SK-N-MC (cell line): ENCODE measurements at regions not wholly inside any gene's neighbourhood (a gene's known extent, or its start where the extent isn't known, plus 50 kb on each side); places are given as distances from the start of the nearest gene placed in this dataset.

Experiments used
- DNase-seq: peaks from one replicate; pipeline ENCODE4 v3.0.0-alpha.2; 2011; ENCODE audit warnings: low read depth, low spot score
- H3K27ac ChIP-seq: fragments of 200-600 bp; sonication (generic); 2 replicates; pipeline ENCODE4 v1.5.1; 2016; ENCODE audit warnings: mixed run types
- H3K36me3 ChIP-seq: fragments of 200-600 bp; sonication (generic); 2 replicates; pipeline ENCODE4 v1.6.1; 2017; ENCODE audit warnings: antibody characterized with exemption, low read length, mixed read lengths; ENCODE audit not compliant: insufficient read depth
- H3K4me3 ChIP-seq: fragments of 200-600 bp; sonication (generic); 2 replicates; pipeline ENCODE4 v1.5.1; 2016
- H3K9ac ChIP-seq: fragments of 200-600 bp; sonication (generic); 2 replicates; pipeline ENCODE4 v1.8.0; 2017; ENCODE audit warnings: mixed run types, mixed read lengths; ENCODE audit not compliant: insufficient read length
- H3K9me3 ChIP-seq: fragments of 200-600 bp; sonication (generic); 2 replicates; pipeline ENCODE4 v1.6.1; 2017; ENCODE audit warnings: low read depth, mild to moderate bottlenecking, antibody characterized with exemption, low read length, moderate library complexity, mixed read lengths
- EZH2 ChIP-seq: fragments of 200-600 bp; sonication (generic); IDR thresholded peaks from one replicate; pipeline ENCODE4 v1.6.1; 2017; ENCODE audit warnings: antibody characterized with exemption
- FOXP2 ChIP-seq: optimal IDR thresholded peaks from 2 replicates; pipeline ENCODE3; 2011; ENCODE audit warnings: mild to moderate bottlenecking, moderate library complexity; ENCODE audit not compliant: insufficient read depth; ENCODE audit errors: extremely low read length, control extremely low read depth
- POLR2AphosphoS5 ChIP-seq: IDR thresholded peaks from 2 replicates; pipeline ENCODE4 v1.6.1; 2012; ENCODE audit warnings: mild to moderate bottlenecking, low read depth, low read length, borderline replicate concordance

GRCh38 chr3:132084982-132085381 lies 50.2 kb upstream of the CPNE4 start:
- DNase-seq: no peak
- H3K9ac ChIP-seq: no peak overlapping the region
- TF ChIP-seq POLR2AphosphoS5 (no peak), EZH2 (no peak), FOXP2 (no peak)
- H3K27ac ChIP-seq: no peak overlapping the region
- H3K9me3 ChIP-seq: no peaks in the 10 kb centered on the region
- H3K36me3 ChIP-seq: no peaks in the 10 kb centered on the region
- H3K4me3 ChIP-seq: no peak overlapping the region

- no peaks in the 10 kb centered on the region for H3K9me3 ChIP-seq
- TF ChIP-seq POLR2AphosphoS5 (no peak), EZH2 (no peak), FOXP2 (no peak)
- H3K9ac ChIP-seq: peak overlapping the region; percentile 66
- H3K4me3 ChIP-seq: peak overlapping the region; percentile 44
- peak overlapping the region; percentile 99 for H3K27ac ChIP-seq
- no peaks in the 10 kb centered on the region for H3K36me3 ChIP-seq
- no peak for DNase-seq
Observed at GRCh38 chr3:132087356-132087755, 52.5 kb upstream of the CPNE4 start.

DNA sequence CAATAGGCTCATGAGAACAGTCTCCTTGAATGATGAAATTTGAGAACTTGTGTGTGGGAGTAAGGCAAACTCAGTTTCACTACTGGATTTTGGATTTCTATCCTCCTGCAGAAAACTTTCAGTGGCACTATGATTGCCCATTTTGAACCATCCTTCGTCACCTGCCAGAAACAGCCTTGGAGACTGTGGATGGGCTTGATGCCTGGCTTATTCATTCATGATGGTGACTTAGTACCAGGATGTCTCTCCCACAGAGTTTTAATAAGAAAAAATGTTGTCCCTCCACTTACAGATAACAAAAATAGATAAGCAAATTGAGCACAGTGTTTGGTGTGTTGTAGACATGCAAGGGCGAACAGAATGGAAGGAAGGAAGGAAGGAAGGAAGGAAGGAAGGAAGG lies 53.5 kb upstream of the CPNE4 start:
- Histone ChIP-seq H3K27ac (peak overlapping the region; percentile 99), H3K4me3 (peak overlapping the region; percentile 44), H3K9ac (peak overlapping the region; percentile 66), H3K36me3 (no peaks in the 10 kb centered on the region), H3K9me3 (no peaks in the 10 kb centered on the region)
- DNase-seq: peak; percentile 99
- TF ChIP-seq EZH2 (no peak), POLR2AphosphoS5 (peak; percentile 48; the same call in 1 of the 2 replicates)

DNA sequence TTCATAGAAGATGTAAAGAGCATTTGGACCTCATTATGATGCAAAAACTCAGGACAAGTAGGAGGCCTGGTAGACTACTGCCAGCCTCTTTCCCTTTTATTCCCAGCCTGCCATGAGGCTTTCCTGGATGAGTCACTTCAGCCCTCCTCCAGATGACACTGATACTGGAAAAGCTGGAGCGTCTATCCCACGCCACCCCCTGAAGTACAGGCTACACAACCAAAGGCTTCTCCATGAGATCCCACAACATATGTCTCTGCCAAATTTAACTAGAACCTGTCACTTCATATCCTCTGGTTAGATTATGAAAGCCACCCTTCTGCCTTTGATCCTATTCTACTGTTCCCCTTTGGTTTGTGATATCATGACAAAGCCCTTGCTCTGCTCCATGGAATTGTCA lies 56.1 kb upstream of the CPNE4 start:
- peak overlapping the region; percentile 98 for H3K27ac ChIP-seq
- TF ChIP-seq POLR2AphosphoS5 (no peak), FOXP2 (no peak), EZH2 (no peak)
- no peaks in the 10 kb centered on the region for H3K36me3 ChIP-seq
- H3K4me3 ChIP-seq: no peak overlapping the region
- H3K9me3 ChIP-seq: peaks cover 5% of the 10 kb centered on the region; the same call in 1 of the 2 replicates
- no peak for DNase-seq
- no peak overlapping the region for H3K9ac ChIP-seq

- Histone ChIP-seq H3K9ac (no peak overlapping the region), H3K27ac (no peak overlapping the region), H3K9me3 (no peaks in the 10 kb centered on the region), H3K4me3 (no peak overlapping the region), H3K36me3 (no peaks in the 10 kb centered on the region)
- TF ChIP-seq FOXP2 (no peak), EZH2 (no peak), POLR2AphosphoS5 (no peak)
- DNase-seq: no peak
Observed at GRCh38 chr3:132116601-132117000, 81.8 kb upstream of the CPNE4 start.

DNA sequence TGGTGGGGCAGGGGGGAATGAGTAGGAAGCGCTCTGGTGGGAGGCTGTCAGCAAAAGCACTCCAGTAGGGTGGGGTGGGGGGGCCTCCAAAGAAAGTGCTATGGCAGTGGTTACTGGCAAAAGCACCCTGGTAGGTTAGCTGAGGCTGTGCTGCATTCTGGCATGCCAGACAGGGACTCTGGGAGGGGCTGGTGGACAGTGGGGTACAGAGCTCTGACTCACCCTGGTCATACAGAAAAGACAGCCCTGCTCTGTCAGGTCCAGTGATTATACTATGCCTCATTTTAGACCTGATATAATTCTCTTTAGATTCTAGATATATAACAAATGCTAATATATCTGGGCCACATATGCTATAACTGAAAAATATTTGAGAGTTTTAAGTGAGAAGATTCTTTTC lies 82.8 kb upstream of the CPNE4 start:
- Histone ChIP-seq H3K9ac (no peak overlapping the region), H3K27ac (no peak overlapping the region), H3K4me3 (no peak overlapping the region), H3K36me3 (no peaks in the 10 kb centered on the region), H3K9me3 (no peaks in the 10 kb centered on the region)
- no peak for TF ChIP-seq POLR2AphosphoS5
- no peak for TF ChIP-seq FOXP2
- TF ChIP-seq EZH2: no peak
- no peak for DNase-seq

DNA sequence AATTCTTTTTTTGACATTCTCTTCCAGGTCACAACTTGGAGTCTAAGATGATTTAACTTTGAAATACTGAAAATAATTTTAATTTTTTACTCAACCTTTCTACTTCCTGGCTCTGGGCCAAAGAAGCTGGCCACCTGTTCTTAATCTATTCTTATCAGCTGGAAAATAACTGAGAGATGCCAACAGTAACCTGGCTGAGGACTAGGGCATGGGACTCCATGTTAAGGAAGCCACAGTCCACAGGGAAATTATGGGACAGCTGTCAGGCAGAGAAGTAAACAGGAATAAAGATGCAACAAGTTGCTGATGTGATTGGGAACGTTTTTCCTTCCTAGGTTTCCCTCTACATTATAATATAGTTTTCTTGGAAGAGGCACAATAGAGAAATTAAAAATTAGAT lies 84.7 kb upstream of the CPNE4 start:
- no peak overlapping the region for H3K9ac ChIP-seq
- no peak overlapping the region for H3K4me3 ChIP-seq
- no peak for DNase-seq
- no peak overlapping the region for H3K27ac ChIP-seq
- H3K9me3 ChIP-seq: no peaks in the 10 kb centered on the region
- no peak for TF ChIP-seq POLR2AphosphoS5
- TF ChIP-seq EZH2: no peak
- TF ChIP-seq FOXP2: no peak
- H3K36me3 ChIP-seq: no peaks in the 10 kb centered on the region

DNA sequence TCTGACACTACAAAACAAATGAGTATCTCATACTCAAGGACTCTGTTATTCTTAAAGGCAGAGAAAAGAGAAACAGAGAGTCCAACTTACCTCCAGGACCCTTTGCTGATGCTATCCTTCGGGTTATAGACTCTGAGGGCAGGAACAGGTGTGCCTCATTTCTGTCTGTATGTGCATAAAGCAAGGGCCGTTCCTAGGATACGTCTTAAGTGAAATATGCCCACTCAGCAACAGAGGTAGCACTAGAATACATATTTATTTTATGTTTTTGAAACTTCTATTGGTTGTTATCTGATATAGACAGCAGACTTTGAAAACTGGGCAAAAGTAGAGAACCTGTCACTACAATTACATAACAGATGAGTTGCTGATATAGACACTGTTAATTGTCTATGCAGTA lies 89.3 kb upstream of the CPNE4 start:
- no peak overlapping the region for H3K4me3 ChIP-seq
- DNase-seq: no peak
- TF ChIP-seq EZH2: no peak
- no peak for TF ChIP-seq FOXP2
- TF ChIP-seq POLR2AphosphoS5: no peak
- H3K9ac ChIP-seq: no peak overlapping the region
- H3K27ac ChIP-seq: no peak overlapping the region
- no peaks in the 10 kb centered on the region for H3K9me3 ChIP-seq
- no peaks in the 10 kb centered on the region for H3K36me3 ChIP-seq

- TF ChIP-seq FOXP2 (no peak), EZH2 (no peak), POLR2AphosphoS5 (no peak)
- no peaks in the 10 kb centered on the region for H3K36me3 ChIP-seq
- H3K27ac ChIP-seq: no peak overlapping the region
- no peak overlapping the region for H3K9ac ChIP-seq
- no peak overlapping the region for H3K4me3 ChIP-seq
- DNase-seq: no peak
- H3K9me3 ChIP-seq: no peaks in the 10 kb centered on the region
Observed at GRCh38 chr3:132124651-132125284, 90.0 kb upstream of the CPNE4 start.
